ENCODE measurements at regions not wholly inside any gene's neighbourhood (a gene's known extent, or its start where the extent isn't known, plus 50 kb on each side); places are given as distances from the start of the nearest gene placed in this dataset.

- in situ Hi-C loops (cut with MboI; ENCODE audit: low sequenced_read_pairs) = no loop called here
- Histone ChIP-seq H3K4me3 (no peak overlapping the region), H3K4me1 (no peaks in the 10 kb centered on the region), H3K9me3 (no peaks in the 10 kb centered on the region), H3K36me3 (replicated peaks) (no peaks in the 10 kb centered on the region), H3K27me3 (ENCODE audit: low read depth) (0 out of 2 replicates have a peak, but pooled peaks cover 5% of the 10 kb centered on the region)
- DNase-seq (ENCODE audit: low spot score in 2 of 2) = no peak
Measured at GRCh38 chr2:220991972-220992371, 580.1 kb downstream of the EPHA4 start.

DNA sequence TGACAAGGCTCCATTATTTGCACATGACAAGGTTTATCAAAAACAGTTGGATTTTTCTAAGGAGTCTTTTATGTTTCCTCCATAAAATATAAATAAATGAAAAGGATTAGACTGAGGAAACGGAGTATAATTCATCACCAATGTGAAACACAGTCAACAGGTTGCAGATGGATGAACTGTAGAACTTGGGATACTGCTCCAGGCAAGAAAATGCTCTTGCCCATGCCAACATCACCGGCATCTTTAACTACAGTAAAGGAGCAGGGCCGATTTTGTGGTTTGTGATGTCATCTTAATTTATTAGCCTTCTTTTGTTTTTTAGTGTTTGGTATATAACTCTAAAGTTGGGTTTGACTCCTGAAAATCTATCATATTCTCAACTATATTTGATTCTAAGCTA lies 577.3 kb downstream of the EPHA4 start:
- DNase-seq (ENCODE audit: low spot score in 2 of 2) = no peak
- Histone ChIP-seq H3K4me3 (no peak overlapping the region), H3K4me1 (no peaks in the 10 kb centered on the region), H3K27me3 (ENCODE audit: low read depth) (0 out of 2 replicates have a peak, but pooled peaks cover 2% of the 10 kb centered on the region), H3K36me3 (replicated peaks) (no peaks in the 10 kb centered on the region), H3K9me3 (no peaks in the 10 kb centered on the region)
- in situ Hi-C loops (cut with MboI; ENCODE audit: low sequenced_read_pairs) = no loop called here

GRCh38 chr2:220995581-220995980 lies 576.5 kb downstream of the EPHA4 start:
- in situ Hi-C loops (cut with MboI; ENCODE audit: low sequenced_read_pairs) = no loop called here
- peak in 1 of 2 experiments; percentile 16 for DNase-seq (ENCODE audit: low spot score in 2 of 2)

DNA sequence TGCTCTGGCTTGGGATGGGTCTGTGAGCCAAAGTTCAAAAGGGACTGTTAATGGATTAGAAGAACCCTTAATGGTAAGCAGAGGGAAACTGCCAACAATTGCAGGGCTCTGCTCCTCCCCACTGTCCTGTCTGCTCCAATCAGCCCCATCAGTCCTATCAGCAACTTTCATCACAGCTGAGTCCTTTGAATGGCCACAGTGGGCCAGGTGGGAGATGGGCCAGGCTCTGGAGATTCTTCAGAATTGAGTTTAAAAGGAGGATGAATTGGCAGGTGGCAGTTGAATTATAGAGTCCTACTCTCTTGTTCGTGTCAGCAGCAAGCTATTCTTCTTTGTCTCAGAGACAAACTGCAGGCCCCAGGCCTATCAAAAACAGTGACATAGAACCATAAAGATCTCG lies 573.9 kb downstream of the EPHA4 start:
- in situ Hi-C loops (cut with MboI; ENCODE audit: low sequenced_read_pairs) = no loop called here
- Histone ChIP-seq H3K9me3 (no peaks in the 10 kb centered on the region), H3K36me3 (replicated peaks) (no peaks in the 10 kb centered on the region), H3K4me3 (no peak overlapping the region), H3K27me3 (ENCODE audit: low read depth) (peaks cover 16% of the 10 kb centered on the region; the same call in 1 of the 2 replicates), H3K4me1 (no peaks in the 10 kb centered on the region)
- no peak for DNase-seq (ENCODE audit: low spot score in 2 of 2)

More at GRCh38 chr2:220995581-220995980, 576.5 kb downstream of the EPHA4 start:
- H3K36me3 ChIP-seq (replicated peaks) = no peaks in the 10 kb centered on the region
- H3K27me3 ChIP-seq (ENCODE audit: low read depth) = peaks cover 2% of the 10 kb centered on the region; the same call in 1 of the 2 replicates
- H3K4me1 ChIP-seq = no peaks in the 10 kb centered on the region
- no peaks in the 10 kb centered on the region for H3K9me3 ChIP-seq
- H3K4me3 ChIP-seq = no peak overlapping the region

DNA sequence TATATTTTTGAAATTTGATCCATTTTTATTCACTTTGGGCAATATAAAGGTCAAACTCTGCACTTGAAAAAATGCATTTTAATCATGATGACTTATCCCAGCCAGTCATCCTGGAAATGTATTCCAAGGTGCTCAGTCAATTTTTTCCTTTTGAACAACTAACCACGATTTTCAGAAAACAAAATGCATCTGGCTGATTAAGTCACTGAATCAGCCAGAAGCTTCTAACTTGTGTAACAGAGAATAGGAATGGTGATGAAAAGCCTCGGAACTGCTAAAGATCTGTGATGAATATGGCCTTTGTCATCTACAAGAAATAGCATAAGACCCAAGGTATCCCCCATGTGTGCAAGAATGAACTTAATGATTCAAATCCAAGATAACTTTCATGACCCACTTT lies 572.7 kb downstream of the EPHA4 start:
- in situ Hi-C loops (cut with MboI; ENCODE audit: low sequenced_read_pairs) = no loop called here

DNA sequence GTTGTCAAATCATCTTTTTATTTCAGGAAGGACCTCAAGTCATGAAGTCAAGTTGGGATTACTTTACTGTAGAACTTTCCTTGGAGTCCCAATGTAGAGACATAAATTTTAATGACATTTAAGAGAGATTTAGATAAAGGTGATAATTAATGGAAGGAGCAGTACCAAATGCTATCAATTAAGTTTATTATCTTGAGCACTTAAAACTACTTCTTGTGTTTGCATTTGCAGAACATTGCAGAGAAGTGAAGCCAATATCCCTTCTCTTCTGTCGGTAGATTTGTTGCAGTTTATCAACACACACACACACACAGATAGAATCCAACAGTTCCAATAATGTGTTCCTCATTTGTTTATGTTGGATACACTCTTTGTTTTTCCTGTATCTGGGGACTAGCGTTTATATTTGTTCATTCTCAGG lies 570.7 kb downstream of the EPHA4 start:
- Histone ChIP-seq H3K4me1 (no peaks in the 10 kb centered on the region), H3K9me3 (no peaks in the 10 kb centered on the region), H3K4me3 (no peak overlapping the region), H3K36me3 (replicated peaks) (no peaks in the 10 kb centered on the region), H3K27me3 (ENCODE audit: low read depth) (peaks cover 15% of the 10 kb centered on the region; the same call in 1 of the 2 replicates)
- no peak for DNase-seq (ENCODE audit: low spot score in 2 of 2)
- in situ Hi-C loops (cut with MboI; ENCODE audit: low sequenced_read_pairs) = no loop called here

More for the DNA sequence above, 572.7 kb downstream of the EPHA4 start:
- Histone ChIP-seq H3K9me3 (no peaks in the 10 kb centered on the region), H3K27me3 (ENCODE audit: low read depth) (peaks cover 15% of the 10 kb centered on the region; the same call in 1 of the 2 replicates), H3K4me3 (no peak overlapping the region), H3K4me1 (no peaks in the 10 kb centered on the region), H3K36me3 (replicated peaks) (no peaks in the 10 kb centered on the region)
- DNase-seq (ENCODE audit: low spot score in 2 of 2) = no peak

DNA sequence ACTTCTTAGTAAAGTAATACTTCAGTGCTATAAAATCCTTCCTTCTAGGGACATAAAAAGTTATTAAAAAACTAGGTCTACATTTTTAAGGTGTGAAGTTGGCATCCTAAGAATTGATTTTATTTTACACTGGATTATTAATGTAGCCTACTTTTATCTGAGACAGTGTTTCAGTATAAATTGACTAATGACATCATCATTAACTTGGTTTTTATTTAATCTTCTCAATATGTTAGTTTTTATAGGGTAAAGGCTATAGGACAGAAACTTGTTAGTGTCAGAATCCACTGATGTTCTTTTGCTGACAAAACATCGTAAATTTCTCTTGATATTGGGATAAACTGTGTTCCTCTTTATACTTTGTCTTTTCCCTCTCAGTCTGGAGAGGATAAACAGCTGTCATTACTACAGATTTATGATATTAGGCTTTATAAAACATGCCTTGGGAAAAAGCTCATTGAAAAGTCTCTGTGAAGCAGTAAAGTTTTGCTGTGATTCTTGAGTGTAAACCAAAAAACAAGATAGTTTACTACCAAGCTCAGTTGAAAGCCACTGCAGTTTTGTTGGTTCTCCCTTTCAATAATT lies 569.9 kb downstream of the EPHA4 start:
- no peaks in the 10 kb centered on the region for H3K4me1 ChIP-seq
- H3K36me3 ChIP-seq (replicated peaks) = no peaks in the 10 kb centered on the region
- peaks cover 15% of the 10 kb centered on the region; the same call in 1 of the 2 replicates for H3K27me3 ChIP-seq (ENCODE audit: low read depth)
- no peaks in the 10 kb centered on the region for H3K9me3 ChIP-seq
- in situ Hi-C loops (cut with MboI; ENCODE audit: low sequenced_read_pairs) = no loop called here
- DNase-seq (ENCODE audit: low spot score in 2 of 2) = no peak
- no peak overlapping the region for H3K4me3 ChIP-seq

GRCh38 chr2:221005338-221005737 lies 566.8 kb downstream of the EPHA4 start:
- H3K36me3 ChIP-seq (replicated peaks) = no peaks in the 10 kb centered on the region
- H3K9me3 ChIP-seq = no peaks in the 10 kb centered on the region
- peak in 1 of 2 experiments; percentile 73 for DNase-seq (ENCODE audit: low spot score in 2 of 2)
- no peaks in the 10 kb centered on the region for H3K4me1 ChIP-seq
- H3K4me3 ChIP-seq = no peak overlapping the region
- H3K27me3 ChIP-seq (ENCODE audit: low read depth) = peaks cover 18% of the 10 kb centered on the region; the same call in 1 of the 2 replicates
- in situ Hi-C loops (cut with MboI; ENCODE audit: low sequenced_read_pairs) = no loop called here

DNA sequence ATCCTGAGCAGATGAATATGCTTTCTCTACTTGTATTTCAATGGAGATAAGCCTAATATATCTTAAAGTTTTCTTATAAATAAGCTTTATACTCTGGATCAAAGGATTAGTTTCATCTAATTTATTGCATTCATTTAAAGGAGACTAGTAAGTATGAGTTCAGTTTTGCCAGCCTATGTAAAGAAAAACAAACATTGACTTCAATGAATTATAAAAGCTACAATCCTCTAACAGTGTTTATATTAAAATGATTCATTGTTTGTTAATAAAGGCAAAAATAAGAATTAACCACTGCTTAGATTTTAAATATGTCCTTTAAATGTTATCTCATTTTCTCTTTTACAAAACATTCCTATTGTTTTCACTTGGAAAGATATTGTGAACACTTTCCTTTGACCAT lies 566.0 kb downstream of the EPHA4 start:
- peaks cover 18% of the 10 kb centered on the region; the same call in 1 of the 2 replicates for H3K27me3 ChIP-seq (ENCODE audit: low read depth)
- DNase-seq (ENCODE audit: low spot score in 2 of 2) = no peak
- H3K36me3 ChIP-seq (replicated peaks) = no peaks in the 10 kb centered on the region
- no peaks in the 10 kb centered on the region for H3K4me1 ChIP-seq
- in situ Hi-C loops (cut with MboI; ENCODE audit: low sequenced_read_pairs) = no loop called here
- no peak overlapping the region for H3K4me3 ChIP-seq
- H3K9me3 ChIP-seq = no peaks in the 10 kb centered on the region

DNA sequence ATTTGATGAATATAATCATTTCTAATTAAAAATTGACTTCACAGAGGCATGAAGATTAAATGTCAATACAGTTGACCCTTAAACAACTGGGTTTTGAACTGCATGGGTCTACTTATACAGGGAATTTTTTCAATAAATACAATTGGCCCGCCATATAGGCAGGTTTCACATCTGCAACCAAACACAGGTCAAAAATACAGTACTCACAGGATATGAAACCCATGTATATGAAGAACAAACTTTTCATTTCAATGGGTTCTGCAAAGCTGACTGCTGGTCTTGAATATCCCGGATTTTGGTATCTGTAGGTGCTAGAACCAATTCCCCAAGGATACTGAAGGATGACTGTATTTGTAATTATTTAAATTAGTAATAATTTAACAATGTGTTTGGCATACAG lies 555.6 kb downstream of the EPHA4 start:
- no peak for DNase-seq (ENCODE audit: low spot score in 2 of 2)
- Histone ChIP-seq H3K36me3 (replicated peaks) (no peaks in the 10 kb centered on the region), H3K4me1 (no peaks in the 10 kb centered on the region), H3K9me3 (no peaks in the 10 kb centered on the region), H3K27me3 (ENCODE audit: low read depth) (0 out of 2 replicates have a peak, but pooled peaks cover 7% of the 10 kb centered on the region), H3K4me3 (no peak overlapping the region)
- in situ Hi-C loops (cut with MboI; ENCODE audit: low sequenced_read_pairs) = no loop called here

DNA sequence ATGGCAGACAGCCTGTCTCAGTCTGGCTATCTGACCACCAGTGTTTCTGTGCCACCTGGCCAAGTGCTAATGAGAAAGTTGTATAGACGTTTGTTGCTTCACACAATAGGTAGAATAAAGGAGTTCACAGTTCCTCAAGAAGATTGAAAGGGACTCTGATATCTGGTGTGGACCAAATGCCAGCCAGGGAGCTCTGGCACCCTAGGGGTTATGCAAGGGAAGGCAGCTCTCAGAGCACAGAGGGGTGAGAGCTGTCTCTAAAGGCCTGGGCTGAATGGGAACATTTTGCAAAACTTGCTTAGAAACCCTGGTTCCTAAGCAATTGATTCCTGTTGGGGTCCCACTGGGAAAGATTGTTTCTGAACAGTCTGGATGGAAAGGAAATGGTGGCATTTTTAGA lies 553.8 kb downstream of the EPHA4 start:
- Histone ChIP-seq H3K9me3 (no peaks in the 10 kb centered on the region), H3K27me3 (ENCODE audit: low read depth) (0 out of 2 replicates have a peak, but pooled peaks cover 2% of the 10 kb centered on the region), H3K36me3 (replicated peaks) (no peaks in the 10 kb centered on the region), H3K4me1 (no peaks in the 10 kb centered on the region), H3K4me3 (no peak overlapping the region)
- in situ Hi-C loops (cut with MboI; ENCODE audit: low sequenced_read_pairs) = no loop called here
- no peak for DNase-seq (ENCODE audit: low spot score in 2 of 2)

DNA sequence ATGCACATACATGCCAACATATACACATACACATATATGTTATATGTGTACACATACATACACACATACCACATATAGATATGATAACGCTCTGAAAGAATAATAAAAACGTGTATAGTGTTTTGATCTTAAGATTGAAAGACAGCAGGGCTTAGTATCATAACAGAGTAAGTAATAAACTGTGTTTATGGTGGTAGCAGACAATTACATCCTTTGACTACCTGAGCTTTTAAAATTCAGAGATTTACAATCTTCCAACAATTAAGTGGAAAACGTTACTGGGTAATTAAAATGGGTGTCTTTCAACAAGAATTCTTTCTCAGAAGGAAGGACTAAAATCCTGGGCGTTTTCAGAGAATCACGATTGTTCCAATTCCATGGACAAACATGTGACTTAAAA lies 552.4 kb downstream of the EPHA4 start:
- Histone ChIP-seq H3K9me3 (no peaks in the 10 kb centered on the region), H3K36me3 (replicated peaks) (no peaks in the 10 kb centered on the region), H3K27me3 (ENCODE audit: low read depth) (0 out of 2 replicates have a peak, but pooled peaks cover 2% of the 10 kb centered on the region), H3K4me1 (no peaks in the 10 kb centered on the region), H3K4me3 (no peak overlapping the region)
- DNase-seq (ENCODE audit: low spot score in 2 of 2) = no peak
- in situ Hi-C loops (cut with MboI; ENCODE audit: low sequenced_read_pairs) = no loop called here

DNA sequence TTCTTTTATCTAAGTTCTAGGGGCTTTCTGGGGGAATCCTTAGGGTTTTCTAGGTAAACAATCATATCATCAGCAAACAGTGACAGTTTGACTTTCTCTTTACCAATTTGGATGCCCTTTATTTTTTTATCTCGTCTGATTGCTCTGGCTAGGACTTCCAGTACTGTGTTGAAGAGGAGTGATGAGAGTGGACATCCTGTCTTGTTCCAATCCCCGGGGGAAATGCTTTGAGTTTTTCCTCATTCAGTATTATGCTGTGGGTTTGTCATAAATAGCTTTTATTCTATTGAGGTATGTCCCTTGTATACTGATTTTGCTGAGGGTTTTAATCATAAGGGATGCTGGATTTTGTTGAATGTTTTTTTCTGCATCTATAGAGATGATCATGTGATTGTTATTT lies 549.5 kb downstream of the EPHA4 start:
- H3K9me3 ChIP-seq = no peaks in the 10 kb centered on the region
- DNase-seq (ENCODE audit: low spot score in 2 of 2) = no peak
- no peaks in the 10 kb centered on the region for H3K36me3 ChIP-seq (replicated peaks)
- H3K4me1 ChIP-seq = no peaks in the 10 kb centered on the region
- in situ Hi-C loops (cut with MboI; ENCODE audit: low sequenced_read_pairs) = no loop called here
- no peaks in the 10 kb centered on the region for H3K27me3 ChIP-seq (ENCODE audit: low read depth)
- H3K4me3 ChIP-seq = no peak overlapping the region

GRCh38 chr2:221025398-221025797 lies 546.7 kb downstream of the EPHA4 start:
- Histone ChIP-seq H3K27me3 (ENCODE audit: low read depth) (no peaks in the 10 kb centered on the region), H3K4me1 (no peaks in the 10 kb centered on the region), H3K36me3 (replicated peaks) (no peaks in the 10 kb centered on the region), H3K9me3 (no peaks in the 10 kb centered on the region), H3K4me3 (no peak overlapping the region)
- DNase-seq (ENCODE audit: low spot score in 2 of 2) = no peak
- in situ Hi-C loops (cut with MboI; ENCODE audit: low sequenced_read_pairs) = no loop called here

Measured in HAP-1 (cell line).